SKM-1 treated with dmso at 0.1 percent for 144 hours (cell line): ENCODE measurements at regions not wholly inside any gene's neighbourhood (a gene's known extent, or its start where the extent isn't known, plus 50 kb on each side); places are given as distances from the start of the nearest gene placed in this dataset.

Experiments
- DNase-seq: peaks from one replicate; lab custom pipeline; 2025; ENCODE audit not compliant: unreplicated experiment; lab: John Stamatoyannopoulos, UW

DNA sequence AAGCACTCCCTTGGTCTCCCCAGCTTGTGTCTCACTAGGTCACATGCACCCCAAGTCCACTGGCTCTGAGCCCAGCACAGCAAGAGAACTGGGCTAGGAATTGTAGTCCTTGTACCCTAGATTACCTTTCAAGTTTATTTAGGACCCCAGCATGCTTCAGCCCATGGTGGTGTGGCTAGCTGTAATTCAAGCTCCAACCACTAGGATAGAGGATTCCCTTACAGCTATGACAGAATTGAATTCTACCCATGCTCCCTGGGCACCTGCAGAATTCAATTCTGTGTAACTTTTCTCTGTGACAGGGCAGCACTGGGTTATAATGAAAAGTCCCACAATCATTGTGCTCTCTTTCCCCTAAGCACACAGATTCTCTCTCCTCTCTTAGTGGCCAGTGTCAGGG lies 253.8 kb upstream of the DMD start:
- no peak for DNase-seq

DNA sequence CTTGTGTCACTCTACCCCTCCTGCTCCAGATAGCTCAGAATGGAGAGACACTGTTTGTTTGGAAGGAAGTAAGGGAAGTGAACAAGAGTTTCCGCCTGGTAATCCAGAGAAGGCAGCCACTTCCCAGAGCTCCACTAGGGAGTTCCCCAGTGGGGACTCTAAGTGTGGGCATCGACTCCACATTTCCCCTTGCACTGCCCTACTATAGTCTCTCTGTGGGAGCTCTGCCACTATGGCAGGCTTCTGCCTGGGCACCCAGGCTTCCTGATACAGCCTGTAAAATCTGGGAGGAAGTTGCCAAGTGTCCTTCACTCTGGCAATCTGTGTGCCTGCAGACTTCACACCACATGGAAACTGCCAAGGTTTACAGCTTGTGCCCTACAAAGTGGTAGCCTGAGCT lies 245.8 kb upstream of the DMD start:
- no peak for DNase-seq

DNA sequence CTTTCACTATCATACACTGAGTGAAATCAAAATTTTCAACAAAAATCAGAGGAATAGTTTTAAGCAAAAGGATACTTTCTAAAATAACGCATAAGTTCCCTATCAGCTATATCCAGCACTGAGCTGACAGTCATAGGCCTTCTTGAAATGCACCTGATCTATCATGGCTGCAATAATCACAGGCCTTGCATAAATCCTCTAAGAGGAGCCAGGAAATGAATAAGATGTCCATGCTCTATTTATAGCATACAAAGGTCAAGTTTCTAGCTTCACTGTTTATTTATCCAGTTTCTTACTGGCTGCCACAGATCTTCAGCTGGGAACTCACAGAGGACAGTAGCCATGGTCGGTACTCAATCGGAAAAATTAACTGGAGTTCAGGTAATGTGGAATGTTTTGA lies 235.9 kb upstream of the DMD start:
- DNase-seq: no peak

DNA sequence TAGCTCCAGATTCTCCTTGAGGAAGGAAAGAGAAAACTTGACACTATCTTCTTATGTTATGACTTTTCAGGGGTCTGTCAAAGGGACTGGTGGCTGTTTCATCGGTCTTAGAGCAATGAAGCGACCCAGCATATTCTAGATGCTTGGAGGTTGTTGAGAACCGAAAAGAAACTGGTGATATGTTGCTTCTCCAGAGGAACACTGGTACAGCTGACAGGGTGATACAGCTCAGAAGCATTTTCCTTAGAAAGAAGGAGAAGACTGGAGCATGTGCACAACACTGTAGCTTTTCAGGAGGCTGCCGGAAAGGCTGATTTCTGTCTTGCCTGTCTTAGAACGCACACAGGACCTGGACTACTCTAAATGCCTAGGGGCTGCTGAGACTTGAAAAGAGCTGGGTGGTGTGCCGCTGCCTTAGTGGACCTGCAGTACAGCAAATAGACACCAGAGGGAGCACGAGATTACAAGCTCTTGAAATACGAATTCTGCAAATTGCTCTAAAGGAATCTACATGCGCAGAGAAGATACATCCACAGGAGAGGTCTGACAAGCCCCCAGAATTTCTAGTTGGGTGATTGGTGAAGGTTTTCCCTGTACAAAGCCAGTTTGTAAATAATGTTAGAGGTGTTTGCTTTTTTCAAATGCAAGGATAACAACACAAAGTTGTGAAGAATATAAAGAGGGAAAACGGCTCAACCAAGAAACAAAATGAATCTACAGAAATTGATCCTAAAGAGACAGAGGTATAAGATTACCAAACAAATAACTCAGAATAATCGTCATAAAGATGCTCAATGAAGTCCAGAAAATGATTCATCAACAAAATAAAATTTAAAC lies 223.1 kb upstream of the DMD start:
- peak; percentile 16 for DNase-seq

DNA sequence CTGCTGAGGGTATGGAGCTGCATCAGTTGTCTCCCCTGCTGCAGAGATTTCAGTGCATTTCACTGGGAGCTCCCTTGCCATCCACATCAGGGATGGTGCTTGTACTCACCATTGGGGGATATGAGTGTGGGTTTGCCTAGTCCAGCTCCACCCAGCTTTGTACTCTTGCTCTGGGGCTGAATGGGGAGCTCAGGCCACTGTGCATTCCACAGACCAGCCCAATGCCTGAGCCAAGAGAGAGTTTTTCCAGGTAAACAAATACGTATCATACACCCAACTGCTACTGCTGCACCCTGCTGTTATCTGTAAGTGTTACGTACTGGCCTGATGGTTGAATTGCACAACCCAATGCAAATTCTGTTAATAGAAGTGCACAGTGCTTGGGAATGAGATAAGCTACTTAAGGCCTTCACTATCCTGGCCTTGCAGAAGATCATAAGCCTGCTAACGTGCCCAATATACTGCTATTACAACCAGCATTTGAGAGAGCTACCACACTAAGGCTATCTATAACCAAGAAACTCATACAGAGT lies 205.0 kb upstream of the DMD start:
- no peak for DNase-seq

DNA sequence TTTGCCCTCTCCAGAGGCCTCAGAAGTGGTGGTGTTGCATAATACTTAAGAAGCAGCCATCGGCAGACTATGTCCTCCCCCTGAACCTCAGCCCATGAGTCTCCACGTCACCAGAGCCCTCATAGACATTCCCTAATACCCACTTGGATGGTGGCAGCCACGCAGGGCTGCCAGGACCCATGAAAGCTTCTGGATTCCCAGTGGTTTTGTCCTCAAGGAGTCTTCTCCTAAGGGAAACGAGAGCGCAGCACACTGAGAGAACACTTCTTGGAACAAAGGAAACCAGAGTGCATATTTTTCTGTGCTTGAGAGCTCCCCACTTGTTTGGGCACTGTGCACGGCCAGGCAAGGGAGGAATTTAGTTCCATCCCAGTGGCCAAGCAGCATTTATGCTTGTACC lies 204.1 kb upstream of the DMD start:
- no peak for DNase-seq

DNA sequence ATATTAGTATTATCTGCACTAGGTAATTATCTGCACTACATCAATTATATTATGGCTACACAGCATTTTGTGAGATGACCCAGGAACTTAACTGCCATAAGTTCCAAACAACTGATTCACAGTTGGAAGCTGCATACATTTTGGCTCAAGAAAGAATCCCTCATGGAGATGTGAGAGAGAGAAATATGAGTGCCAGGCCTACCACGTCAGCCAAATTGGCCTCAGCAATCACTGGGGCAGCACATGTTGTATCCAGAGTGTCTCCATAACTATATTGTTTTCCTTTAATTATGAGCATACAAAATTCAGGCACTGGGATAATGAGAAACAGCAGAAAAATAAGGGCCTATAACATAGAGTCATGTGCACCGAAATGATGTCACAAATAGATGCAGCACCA lies 174.2 kb upstream of the DMD start:
- DNase-seq: no peak

DNA sequence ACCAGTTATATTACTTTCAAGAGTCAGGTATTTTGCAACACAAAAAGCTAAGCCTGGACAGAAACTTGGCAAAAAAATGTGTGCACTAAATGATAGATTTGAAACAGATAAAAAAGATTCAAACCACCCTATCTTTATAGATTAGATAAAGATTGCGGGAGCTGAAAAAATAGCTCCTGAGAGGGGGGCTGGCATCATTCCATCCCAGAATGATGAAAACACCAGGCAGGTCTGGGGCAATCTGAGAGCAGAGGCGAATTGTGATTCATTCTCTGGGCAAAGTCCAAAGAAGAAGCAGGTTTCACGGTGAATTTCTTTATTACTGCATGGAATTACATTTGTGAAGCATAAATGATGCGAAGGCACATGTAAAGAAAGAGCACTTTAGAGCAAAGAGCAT lies 168.5 kb upstream of the DMD start:
- DNase-seq: no peak

DNA sequence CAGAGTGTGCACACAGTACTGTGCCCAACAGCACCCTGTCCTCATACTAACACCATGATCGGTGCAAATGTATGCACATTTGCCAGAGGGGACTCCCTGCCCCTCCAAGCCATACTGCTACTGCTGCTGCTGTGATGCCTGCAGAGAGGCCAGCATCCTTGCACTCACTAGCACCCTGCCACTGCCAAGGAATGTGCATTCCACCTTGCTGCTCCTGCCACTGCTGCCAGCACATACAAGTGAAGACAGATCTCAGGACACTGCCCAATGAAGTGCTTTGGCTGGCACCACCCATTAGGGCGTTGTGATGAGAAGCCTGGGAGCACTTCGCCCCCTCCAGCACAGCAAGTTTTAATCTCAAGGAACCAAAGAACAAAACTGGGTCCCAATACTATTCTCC lies 146.3 kb upstream of the DMD start:
- DNase-seq: no peak

DNA sequence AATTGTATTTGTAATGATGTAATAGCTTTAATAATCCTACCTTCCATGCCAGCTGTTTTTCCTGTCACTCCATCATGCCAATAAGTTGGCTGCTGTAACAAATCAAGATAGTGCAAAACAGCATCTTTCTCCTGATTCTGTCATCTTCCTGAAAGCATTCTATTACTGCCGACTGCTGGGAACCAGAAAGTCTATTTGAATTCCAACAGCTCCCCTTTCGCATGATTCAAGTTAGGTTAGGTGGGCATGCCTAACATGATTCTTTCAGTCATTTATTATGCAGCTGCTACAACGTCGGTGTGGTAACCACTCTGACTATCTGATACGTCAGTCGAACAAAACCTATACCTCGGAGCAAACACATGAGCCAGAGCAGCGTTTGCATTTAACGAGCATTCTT lies 127.9 kb upstream of the DMD start:
- DNase-seq: no peak

DNA sequence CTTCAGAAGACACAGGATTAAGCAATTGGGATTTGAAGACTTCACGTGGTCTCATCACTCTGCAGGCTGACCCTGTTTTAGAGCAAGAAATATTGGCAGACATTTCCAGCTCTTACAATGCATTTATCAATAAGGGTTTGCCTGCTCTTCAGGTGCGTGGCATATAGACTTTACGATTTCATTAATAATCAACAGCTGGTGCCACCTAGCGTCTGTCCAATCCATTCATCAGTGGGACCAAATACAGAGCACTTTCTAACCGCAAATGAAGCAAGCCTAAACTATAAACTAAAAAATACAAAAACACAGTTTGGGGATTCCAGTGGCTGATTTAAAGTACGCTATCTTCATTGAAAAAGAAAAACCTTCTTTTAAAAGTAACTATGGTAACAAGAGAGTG lies 125.4 kb upstream of the DMD start:
- DNase-seq: no peak

DNA sequence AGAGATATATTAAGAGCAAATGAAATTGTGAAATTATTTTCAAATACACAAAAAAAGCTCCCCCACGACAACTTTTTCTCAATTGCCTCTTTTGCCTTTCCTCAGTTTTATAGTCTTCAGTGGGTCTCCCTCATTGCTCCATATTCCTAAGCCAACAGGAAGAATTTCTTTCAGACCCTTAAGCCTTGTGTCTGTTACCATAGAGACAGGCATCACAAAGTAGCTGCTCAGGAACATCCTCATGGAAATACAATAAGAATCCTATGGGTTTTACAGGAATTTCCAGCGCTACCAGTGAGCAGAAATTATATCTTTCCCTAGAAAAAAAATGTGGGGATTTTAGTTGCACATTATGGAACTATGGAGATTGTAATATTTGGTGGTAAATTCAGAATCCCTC lies 121.9 kb upstream of the DMD start:
- DNase-seq: no peak

DNA sequence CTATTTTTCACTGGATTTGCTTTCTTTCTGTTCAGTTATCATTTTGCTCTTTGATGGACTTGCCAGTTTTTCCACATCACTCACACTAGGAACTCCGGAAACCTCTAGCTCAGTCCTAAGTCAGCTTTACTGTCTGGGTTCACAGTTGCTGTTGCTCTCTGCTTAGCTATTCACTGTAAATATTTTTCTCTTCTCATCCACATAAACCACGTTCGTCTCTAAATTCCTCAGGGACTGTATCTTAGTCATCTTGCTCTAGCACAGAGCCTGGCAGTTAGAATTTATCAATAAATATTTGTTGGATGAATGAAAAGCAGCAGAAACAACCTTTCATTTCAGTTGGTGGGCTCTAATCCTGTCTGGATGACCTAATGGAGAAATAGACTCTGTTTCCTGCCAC lies 119.4 kb upstream of the DMD start:
- DNase-seq: no peak

DNA sequence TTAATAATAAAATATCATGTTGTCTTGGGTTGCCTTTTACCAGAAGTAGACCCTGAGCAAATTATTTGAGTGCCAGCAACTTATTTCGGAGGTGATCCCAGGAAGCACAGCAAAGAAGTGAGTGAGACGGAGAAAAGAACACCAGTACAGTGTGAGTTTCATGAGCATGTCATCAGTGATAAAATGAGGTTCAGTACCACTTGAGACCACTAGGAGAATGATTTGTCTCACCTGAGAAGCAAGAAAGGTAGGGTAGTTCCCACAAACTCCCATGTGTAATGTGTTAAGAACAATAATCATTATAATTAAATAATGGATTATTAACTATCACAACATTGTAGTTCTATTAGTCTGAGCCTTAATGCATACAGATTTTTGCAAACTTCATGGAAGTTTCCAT lies 112.8 kb upstream of the DMD start:
- no peak for DNase-seq

DNA sequence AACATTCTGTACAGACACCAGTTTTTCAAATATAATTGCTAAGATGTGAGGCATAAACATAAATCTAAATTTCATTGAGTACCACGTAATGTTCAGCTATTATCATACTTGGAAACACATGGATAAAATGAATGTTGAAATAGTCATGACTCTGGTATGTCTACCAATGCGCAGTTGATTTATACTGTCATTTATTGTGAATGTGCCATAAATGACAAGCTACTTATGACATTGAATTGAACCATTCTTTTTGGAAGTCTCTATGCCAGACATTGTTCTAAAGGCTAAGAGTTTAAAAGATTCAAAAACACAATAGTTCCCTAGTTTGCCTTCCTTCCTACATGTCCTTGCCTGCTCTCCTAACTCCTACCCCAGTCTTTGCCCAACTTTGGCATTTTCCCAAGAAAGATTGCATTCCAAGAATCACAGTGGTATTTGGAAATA lies 96.6 kb upstream of the DMD start:
- DNase-seq: no peak

DNA sequence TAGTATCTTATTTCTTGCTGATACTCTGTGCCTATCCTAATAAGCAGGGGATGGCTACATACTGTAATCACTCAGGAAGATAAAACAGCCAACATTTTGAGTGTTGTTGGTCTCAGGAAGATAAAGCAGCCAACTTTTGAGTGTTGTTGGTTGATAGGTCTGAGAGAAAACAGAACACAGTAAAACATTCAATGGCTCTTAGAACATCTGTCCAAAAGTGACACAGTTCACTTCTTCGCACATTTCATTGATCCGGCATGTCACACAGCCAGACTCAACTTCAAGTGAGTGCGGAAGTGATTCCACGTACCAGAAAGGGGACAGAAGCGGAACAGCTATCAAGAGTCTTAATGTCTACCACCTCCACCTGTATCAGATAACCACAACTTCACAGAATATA lies 87.3 kb upstream of the DMD start:
- no peak for DNase-seq

DNA sequence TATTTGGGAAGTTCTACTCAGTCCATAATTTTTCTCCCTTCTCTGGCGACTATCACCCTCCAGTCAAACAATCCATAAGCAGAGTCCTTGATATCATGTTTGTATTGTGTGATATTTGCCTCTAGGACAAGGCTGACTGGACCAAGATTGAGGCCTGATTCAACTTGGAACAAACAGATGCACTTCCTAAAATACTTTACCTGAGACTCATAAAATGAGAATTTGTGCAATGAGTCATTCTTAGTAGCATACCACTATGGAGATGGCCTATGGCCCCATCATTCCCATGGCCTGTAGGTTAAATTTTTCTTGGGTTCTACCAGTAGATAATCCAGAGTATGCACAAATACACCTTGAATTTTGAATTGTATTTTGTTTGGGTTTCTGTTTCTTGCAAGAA lies 74.2 kb upstream of the DMD start:
- DNase-seq: no peak

DNA sequence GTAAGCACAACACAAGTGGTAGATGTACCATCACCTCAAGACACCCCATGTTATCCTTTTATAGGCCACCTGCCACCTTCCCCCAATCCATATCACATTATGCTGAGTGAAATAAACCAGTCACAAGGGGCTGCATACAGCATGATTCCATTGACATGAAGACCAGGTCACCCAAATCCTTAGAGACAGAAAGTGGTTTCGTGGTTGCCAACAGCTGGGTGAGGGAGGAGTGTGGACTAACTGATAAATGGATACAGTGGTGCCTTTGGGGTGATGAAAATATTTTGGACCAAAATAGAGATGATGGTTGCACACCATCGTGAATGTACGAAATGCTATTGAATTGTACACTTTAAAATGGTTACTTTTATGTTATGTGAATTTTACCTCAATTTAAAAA lies 65.7 kb upstream of the DMD start:
- no peak for DNase-seq

DNA sequence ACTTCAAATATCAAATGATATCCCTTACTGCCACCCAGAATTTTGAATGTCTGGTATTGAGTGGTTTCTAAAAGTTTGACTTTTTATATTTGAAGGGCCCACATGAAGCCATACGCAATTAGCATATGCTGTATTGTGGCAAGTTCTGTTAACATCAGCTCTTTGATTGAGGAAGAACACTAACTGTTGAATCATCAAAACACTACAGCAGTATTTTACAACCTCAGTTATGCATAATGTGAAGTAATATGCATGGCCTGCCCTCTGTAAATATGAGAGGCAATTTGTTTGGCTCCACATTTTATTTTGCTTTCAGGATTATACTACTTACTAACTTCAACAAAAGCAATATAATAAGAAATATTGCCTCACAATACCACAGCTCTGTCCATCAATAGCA lies 62.2 kb upstream of the DMD start:
- no peak for DNase-seq

DNA sequence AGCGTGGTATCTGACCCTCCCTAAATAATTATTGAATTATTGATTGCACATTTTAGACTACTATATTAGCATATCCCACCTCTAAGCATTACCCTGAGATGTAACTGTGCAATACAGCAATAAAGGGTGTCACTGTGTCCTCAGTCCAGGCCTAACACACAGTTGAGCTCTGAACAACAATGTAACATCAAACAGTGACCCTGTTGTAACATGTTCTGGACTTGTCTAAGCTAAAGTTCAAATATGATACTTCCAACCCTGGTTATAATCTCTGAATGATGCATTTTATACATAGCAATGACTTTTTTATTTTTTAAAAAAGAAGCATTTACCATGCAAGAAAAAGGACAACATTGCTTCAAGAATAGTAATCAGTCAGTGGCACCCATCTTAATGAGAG lies 61.6 kb upstream of the DMD start:
- DNase-seq: no peak
